Dermis microvascular lymphatic vessel endothelial cell (primary cell): ENCODE measurements at regions not wholly inside any gene's neighbourhood (a gene's known extent, or its start where the extent isn't known, plus 50 kb on each side); places are given as distances from the start of the nearest gene placed in this dataset.

ENCODE experiments used
- DNase-seq, 2 donors: peaks; one replicate each; pipeline versions ENCODE4 v3.0.0 to v3.0.0-alpha.2; 2010; ENCODE audit warnings: low read depth in 2 of 2

DNA sequence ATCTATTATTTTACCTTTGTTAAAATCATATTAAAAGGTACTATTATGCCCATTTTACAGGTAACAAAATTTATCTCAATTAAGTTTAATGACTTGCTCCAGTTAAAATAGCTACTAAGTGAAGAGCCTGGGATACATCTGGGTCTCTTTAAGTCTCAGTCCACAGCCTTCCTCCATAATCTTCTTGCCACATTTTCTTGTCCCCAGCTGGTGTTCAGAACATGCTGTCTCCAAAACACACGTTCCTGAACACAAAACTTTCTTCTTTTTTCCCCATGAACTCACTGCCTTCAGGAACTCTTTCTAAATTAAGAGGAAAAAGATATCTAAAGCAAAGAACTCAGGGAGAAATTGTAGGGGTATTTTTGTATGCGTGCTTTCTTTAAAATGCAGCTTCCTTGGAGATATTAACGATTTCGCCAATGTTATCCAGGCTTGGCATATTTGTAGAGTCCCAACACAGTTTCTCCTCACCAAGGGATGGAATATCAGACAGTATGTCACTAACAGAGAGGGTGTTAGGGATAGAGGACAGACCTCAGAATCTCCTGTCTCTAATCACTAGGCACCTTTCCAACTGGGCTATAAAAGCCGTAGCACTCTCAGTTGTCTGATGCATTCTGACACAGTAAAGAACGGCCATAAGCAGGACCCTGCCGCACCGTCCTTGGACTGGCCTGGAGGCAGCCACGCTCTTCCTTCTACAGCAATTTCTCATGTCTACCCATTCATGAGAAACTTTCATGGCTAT is 232.8 kb upstream of the BLID start:
- no peak for DNase-seq

DNA sequence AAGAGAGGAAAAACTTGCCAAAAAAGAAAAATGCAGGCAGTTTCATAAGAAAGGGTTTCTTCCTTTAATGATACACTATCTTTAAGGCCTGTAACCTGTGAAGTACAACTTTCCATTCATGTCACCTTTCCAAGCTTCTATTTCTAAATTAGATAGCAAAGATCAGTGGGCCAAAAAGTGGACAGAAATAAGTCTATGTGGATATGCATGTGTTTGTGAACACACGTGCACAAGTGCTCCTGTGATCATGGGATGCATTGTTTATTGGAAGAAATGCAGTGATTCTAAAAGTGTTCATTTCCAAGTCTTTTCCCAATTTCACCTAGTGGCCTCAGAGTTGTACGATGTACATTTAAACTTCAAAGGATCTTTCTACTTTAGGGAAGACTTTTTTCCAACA is 230.0 kb upstream of the BLID start:
- no peak for DNase-seq

DNA sequence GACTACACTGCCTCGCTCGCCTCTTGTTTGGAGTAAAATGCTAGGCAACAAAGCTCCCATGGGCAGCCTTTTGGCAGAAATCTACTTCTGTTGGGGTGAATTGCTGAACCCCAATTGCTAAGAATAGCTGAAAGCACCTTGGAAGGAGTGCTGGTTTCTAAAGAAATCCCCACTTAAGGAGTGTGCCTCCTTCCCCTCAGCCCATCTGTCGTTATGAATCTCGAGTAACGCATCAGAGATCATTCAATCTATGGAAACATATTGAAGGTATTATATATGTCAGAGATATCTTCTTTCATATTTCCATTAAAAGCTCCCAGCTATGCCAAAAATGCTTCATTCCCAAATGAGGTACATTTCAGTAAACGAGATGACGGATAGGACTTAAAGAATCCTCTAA is 229.6 kb upstream of the BLID start:
- DNase-seq: no peak

DNA sequence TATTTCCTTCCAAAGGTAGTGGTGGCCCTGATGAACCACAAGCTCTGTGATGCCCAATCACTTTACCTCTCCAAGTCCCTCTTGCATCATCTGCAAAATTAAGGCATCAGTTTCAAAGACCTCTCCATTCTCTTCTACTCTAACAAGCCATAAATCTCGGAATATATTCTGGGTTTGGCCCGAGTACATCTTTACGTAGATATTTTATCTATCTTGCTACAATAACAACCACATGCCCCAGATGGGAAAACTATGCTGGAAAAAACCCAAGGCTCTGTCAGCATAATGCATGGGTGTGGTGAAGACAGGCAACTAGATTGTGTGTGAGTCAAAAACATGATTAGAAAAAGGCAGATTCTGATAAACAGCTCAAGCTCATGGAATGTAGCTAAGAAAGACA is 228.2 kb upstream of the BLID start:
- no peak for DNase-seq

DNA sequence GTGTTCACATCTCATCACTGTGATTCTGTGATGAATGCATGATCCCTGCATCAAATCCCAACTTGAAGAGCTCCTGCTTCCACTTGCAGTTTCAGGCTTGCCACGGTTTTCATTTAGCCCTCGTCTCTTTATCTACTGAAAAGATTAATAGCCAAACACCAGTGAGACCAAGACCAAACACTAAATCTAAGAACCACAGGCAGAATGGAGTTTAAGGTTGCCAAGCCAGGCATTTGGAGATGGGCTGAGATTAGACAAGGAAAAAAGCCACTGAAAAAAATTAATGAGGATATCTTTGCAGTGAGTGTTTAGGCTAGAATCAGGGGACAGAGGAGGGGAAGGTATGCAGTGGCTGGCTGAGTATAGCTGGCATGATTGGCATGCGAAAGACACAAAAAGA is 227.2 kb upstream of the BLID start:
- no peak for DNase-seq

DNA sequence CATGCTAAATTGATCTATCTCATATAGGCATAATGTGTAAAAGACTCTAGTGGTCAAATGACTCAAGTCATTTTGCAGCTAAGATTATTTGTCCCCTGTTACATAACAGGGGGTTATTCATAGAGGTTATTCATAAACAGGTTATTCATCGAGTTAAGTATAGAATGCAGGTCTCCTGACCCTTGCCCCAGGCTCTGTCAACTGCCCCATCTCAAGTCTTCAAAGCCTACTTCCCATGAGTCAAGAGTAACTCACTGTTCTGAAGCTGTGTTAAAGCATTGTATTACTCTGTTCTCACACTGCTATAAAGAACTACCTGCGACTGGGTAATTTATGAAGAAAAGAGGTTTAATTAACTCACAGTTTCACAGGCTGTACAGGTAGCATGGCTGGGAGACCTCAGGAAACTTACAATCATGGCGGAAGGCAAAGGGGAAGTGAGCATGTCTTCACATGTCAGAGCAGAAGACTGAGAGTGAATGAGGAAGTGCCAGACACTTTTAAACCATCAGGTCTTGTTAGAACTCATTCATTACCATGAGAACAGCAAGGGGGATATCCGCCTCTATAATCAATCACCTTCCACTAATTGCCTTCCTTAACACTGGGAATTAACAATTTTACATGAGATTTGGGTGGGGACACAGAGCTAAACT is 226.2 kb upstream of the BLID start:
- no peak for DNase-seq

DNA sequence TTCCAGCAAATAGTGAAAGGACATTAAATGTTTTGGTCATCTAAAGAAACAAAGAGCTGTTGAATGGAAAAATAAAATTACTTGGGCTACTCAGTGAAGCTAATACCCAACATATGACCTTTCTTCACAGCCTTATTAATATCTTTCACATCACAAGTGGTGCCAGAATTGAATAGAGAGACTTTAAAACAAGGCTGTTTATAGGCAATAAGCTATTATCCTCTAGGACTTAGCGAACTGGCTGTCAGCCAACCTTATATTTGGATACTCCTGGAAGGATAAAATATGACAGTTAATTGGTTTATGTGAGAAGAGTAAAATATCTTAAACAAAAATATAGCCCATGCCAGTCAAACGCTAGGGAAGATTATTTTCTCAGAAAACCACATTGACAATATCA is 225.5 kb upstream of the BLID start:
- DNase-seq: no peak

DNA sequence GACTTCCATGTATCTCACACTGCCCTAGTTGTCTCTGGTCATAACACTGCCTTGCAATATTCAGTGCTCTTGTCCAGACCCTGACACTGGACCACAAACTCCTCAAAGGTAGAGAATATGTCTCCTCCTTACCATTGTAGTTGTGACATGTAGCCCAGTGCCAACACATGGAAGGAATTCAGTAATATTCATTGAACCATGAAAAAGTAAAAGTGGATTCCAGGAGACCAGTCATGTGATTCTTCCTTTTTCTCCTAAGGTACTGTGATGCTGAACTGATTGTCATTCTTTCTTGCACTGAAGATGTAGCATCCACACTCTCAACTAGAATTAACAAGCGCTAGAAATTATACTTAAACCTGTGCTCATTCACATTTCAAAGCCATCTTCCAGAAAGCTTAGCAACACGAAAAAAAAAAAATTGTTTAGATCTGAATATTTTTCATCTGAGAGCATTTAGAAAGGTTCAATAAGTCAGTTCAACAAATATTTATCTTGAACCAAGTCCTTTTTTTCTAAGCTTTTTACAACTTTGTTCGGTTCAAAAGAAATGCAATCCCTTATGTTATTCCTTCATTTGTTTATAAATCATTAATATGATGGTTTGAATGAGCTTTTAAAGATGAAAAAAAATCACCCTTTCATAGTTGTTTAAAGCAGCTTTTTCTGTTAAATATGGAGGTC is 224.7 kb upstream of the BLID start:
- DNase-seq: no peak

DNA sequence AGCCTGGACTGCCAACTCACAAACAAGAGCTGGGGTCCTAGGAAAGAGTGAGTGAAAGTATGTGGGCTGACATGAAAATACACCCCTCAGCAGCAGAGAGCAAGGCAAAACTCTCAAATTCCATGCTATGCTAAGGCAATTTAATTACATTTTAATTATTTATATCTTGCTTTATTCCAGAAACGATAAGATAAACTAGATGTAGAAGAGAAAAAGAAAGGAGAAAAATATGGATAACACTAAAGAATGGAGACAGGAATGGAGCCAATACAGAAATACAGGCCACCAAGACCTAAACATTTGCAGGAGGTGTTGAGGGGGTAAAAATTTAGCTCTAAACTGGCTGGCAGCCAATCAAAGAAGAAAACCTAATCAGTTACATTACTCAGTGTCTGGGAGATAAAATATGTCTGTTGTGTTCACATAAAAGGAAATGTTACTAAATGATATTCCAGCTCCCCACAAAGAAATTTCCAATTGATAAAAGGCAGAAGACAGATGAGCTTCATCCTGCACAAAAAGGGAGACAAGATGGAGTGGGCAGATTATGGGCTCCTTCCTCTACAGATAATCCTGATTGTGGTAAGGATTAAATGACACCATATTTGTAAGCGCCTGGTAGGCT is 223.5 kb upstream of the BLID start:
- DNase-seq: no peak

DNA sequence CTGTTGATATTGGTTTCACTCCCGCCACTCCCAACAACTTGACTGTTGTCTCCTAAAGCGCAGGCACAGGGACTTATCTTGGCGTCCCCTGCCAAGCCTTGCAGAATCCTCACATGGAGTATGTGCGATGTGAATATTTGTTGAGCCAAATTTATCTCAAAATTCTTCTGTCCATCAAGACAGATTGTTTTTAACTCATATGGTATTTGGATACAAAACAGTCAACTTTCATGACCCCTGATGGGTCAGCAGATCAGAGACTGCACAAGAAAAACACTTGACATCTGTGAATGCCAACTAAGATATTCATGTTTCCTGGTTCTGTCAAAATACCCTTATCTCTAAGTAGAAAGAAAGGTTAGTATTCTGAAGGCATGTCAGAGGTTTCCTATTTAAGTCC is 221.7 kb upstream of the BLID start:
- peak in 1 of 2 donors; percentile 7 for DNase-seq

DNA sequence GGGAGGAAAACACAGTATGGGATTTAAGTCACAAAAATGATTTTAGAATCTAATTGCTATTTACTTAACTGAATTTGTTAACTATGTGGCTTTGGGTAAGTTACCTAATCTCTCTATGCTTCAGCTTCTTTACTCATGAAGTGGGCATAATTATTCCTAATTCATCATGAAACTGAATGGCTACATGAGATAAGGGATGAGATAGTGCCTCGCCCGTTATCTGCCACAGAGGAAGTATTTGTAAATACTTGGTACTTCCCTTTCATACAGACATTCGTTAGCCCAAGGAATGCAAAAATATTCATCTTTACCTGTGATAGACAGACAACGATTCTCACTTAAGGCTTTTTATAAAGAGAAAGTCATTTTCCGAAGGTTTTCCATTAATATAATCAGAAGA is 221.2 kb upstream of the BLID start:
- no peak for DNase-seq

DNA sequence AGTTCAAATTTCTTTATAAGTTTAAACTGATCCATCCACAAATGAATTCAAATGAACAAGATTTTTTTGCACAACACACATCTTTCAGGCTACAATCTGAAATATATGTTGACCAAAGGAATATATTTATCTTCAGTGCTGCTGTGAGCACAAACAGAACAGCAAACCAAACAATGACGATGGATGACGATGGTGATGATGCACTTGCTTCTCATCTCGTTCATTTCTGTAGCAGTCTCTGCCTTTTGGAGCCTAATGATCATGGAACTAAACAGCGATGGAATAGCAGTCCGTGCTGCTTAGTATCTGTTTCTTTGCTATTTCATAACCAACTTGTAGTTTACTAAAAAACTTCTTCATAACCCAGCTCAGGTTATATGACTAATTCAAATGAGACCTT is 220.7 kb upstream of the BLID start:
- no peak for DNase-seq

DNA sequence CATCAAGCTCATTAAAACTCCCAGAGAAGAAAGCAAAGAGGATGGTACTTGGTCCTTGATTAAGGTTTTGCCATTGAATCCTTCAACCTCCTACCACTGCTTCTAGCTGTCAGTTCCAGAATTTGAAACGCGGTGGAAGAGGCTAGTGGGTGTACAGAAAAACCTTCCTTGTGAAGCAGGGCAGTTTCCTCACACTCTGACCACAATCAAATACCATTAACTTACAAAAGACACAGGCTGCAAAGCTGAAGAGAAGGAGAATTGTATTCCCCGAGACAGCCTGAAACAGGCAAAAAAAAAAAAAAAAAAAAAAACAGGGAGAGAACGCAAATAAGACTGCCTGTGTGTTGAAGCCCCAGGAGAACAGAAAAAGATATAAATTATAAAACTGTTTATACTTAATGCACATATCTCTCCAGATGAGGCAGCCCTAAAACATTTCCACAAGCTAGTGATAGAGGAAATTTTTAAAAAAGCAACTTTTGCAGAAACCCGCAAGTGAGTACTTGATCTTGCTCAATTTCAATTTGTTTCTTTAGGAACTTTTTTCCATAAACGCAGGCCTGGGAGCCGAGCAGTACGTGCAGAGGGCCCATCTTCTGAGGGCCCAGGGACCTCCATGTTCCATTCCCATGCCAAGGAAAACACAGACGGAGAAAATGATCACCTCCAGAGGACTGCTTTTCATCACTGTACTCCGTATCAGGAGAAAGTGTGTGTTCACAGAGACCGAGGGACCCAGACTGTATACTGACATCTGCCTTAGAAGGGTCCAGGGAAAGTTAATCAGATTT is 218.7 kb upstream of the BLID start:
- DNase-seq: no peak

DNA sequence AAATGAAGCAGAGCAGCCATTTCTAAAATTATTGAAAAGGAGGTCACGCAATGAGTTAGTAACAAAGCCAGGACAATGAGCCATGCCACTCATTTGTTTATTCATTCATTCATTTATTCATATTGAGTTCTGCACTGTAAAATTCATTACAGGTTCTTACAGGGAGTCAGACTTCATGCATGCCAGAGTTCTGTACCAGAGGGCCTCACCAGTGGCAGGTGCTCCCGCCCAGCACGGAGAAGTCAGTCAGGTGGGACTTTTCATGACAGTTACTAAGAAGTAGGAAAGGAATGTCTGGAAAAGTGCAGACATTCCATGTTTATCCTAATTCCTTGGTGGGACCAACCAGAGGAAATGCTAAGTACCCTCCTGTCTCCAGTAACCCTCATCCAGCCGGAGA is 217.5 kb upstream of the BLID start:
- DNase-seq: no peak

DNA sequence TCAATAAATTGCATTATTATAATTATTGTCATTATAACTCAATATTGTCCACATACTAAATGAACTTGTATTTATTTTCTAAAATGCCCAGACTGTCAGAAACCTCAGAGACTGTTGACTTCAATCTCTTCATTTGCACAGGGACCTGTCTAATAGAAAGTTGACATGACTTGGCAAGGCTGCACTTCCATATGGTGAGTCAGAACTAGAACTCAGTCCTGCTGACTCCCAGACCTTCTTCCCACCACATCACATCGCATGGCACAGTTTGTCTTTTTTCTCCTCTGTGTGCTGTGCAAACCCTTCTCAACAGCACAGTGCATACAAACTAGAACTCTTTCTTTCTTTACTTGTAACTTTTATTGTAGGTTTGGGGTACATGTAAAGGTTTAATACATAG is 215.1 kb upstream of the BLID start:
- no peak for DNase-seq

DNA sequence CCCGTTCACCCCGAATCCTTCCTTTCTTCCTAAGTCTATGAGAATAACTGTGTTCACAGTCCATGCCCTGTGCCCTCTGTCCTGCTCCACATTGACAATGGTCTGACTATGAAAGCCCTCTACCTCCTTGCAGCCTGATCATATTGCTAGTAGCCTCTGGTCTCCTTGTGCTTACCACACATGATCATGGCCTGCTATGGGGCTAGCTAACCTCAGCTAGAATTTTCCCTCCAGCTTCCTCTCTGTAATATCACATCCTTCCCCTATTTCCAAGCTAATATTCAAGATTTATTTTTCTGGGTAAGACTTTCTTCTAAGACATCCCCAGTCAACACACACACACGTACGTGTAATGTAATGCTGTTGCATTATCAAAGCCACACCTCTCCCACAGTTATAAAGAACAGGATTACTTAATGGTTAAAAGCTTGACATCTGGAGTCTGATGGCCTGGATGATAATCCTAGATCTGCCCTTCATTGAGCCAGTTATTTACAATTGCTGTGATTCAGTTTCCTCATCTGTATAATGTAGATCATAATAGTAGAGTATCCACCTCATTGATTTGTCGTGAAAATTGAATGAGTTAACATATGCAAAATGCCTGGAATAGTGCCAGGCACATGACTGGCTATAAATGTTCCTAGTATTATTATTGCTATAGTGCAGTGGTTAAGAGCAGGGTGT is 214.4 kb upstream of the BLID start:
- no peak for DNase-seq

DNA sequence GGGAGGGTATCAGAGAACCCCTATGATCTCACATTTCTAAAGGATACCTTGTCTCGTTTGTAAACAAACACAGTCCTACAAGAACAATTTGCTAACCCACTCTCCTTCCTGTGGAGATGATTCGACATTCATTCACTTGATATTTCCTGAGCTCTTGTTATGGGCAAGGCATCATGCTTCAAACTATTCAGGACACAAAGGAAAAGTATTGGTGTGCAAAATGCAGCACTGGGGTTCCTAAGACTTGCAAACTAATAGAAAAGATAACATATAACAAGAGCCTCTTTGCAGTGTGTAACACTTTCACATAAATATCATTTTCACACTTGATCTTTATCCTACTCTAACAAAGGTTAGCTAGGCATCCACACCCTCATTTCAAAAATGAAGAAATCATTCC is 211.5 kb upstream of the BLID start:
- DNase-seq: no peak

DNA sequence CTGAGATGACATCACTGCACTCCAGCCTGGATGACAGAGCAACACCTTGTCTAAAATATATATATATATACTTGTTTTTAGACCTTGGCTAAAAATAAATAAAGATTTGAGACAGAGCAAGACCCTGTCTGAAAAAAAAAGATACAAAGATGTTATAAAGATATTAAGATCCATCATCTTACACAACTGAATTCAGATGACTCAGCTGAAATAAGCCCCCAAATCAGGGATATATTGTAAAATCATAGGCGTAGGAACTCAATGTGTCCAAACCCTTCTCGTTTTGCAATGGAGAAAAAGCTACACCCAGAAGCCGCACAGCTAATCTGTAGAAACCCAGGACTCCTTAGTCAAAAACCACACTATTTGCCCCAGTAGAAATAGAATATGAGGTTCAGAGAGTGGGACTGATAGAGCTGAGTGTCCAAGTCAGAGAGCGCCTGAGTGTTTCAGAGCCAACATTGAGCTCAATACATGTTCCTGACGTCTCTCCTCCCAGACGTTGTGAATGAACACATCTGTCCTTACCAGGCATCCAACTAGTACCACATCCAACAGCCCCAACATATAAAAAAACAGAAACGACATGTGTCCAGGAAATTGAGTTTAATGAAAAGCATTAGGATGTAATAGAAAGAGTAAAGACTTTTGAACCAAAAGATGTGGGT is 207.9 kb upstream of the BLID start:
- no peak for DNase-seq

DNA sequence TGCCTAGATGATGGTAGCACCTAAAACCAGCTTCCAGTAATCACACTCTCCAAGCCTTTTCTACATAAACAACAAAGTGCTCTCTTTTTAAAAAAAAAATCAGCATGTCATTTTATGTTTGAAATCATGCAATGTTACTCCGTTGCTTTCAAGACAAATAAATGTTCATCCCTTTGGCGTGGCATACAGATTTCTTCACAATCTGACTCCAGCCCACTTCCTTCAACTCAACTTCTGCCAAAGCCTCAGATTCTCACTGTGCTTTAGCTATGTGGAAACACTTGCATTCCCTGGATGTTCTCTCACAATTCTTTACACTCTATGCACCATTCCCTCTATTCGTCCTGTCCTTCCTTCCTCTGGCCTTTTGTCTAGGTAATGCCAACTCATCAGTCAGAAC is 206.3 kb upstream of the BLID start:
- no peak for DNase-seq

DNA sequence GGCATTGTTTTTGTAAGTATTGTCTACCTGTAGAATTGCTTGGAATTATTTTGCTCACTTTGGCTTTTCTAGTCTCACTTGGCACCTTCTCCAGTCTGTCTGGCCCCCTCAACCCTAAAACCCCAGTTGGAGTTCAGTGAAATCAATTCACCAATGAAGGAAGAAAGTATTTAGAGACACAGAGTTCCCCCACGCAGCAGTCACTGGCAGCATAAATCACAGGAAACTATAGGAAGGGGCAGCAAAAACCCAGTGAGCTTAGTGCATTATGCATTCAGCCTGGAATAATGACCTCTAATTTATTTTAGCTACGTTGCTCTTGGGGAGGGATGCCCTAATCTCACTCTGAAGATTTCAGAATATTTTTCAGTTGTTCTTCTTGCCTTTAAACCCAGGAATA is 204.7 kb upstream of the BLID start:
- no peak for DNase-seq
